SK-N-SH (cell line): ENCODE measurements at regions not wholly inside any gene's neighbourhood (a gene's known extent, or its start where the extent isn't known, plus 50 kb on each side); places are given as distances from the start of the nearest gene placed in this dataset.
"Not testable (repeated sequence)": the region's sequence is repeated elsewhere in the genome, so short reads cannot be mapped to it uniquely, and the experiment has no call there.

ENCODE experiments used
- ELF1 ChIP-seq: IDR thresholded peaks from 2 replicates; pipeline ENCODE4 v1.4.0; 2012
- EP300 ChIP-seq, 2 experiments: IDR thresholded peaks; 2 replicates each; pipeline versions ENCODE4 v1.4.0 to v1.6.1; 2012; ENCODE audit warnings: borderline replicate concordance in 1 of 2, low read depth in 1 of 2, low read length in 1 of 2
- EZH2phosphoT487 ChIP-seq: fragments of 200-600 bp; sonication (generic); IDR thresholded peaks from 2 replicates; pipeline ENCODE4 v1.6.1; 2017; ENCODE audit warnings: low read depth, mixed run types, mild to moderate bottlenecking, antibody characterized with exemption, moderate library complexity, borderline replicate concordance
- POLR2AphosphoS5 ChIP-seq: IDR thresholded peaks from 2 replicates; pipeline ENCODE4 v1.6.1; 2012; ENCODE audit warnings: low read depth, low read length
- RXRA ChIP-seq: IDR thresholded peaks from 2 replicates; pipeline ENCODE4 v1.4.0; 2012; ENCODE audit warnings: low read depth, mild to moderate bottlenecking, borderline replicate concordance
- SMC3 ChIP-seq: IDR thresholded peaks from 2 replicates; pipeline ENCODE4 v1.6.1; 2012; ENCODE audit warnings: low read depth, low read length, improper control_type of control experiment
- TAF1 ChIP-seq: IDR thresholded peaks from 2 replicates; pipeline ENCODE4 v1.6.1; 2012; ENCODE audit warnings: low read depth, mild to moderate bottlenecking, low read length, moderate library complexity, borderline replicate concordance
- YY1 ChIP-seq: IDR thresholded peaks from 2 replicates; pipeline ENCODE4 v1.4.0; 2012; ENCODE audit warnings: low read depth, mild to moderate bottlenecking
- TF ChIP-seq, protein P1 (sequence below): fragments of 200-600 bp; sonication (generic); IDR thresholded peaks from 2 replicates; pipeline ENCODE4 v1.6.1; 2017; ENCODE audit warnings: antibody characterized with exemption, mild to moderate bottlenecking, moderate library complexity
- TF ChIP-seq, protein P2 (sequence below): fragments of 150-350 bp; IDR thresholded peaks from 2 replicates; pipeline ENCODE4 v1.6.1; 2017; ENCODE audit warnings: antibody characterized with exemption, low read length, low read depth, borderline replicate concordance
- TF ChIP-seq, protein P3 (sequence below): IDR thresholded peaks from 2 replicates; pipeline ENCODE4; 2012
- TF ChIP-seq, protein P4 (sequence below): IDR thresholded peaks from 2 replicates; pipeline ENCODE4 v1.4.0; 2012; ENCODE audit warnings: low read depth
- TF ChIP-seq, protein P5 (sequence below): IDR thresholded peaks from 2 replicates; pipeline ENCODE4 v1.6.1; 2012; ENCODE audit warnings: mild to moderate bottlenecking, low read depth, low read length, moderate library complexity
- TF ChIP-seq, protein P6 (sequence below): IDR thresholded peaks from 2 replicates; pipeline ENCODE4 v1.4.0; 2012; ENCODE audit warnings: low read depth, borderline replicate concordance

DNA sequence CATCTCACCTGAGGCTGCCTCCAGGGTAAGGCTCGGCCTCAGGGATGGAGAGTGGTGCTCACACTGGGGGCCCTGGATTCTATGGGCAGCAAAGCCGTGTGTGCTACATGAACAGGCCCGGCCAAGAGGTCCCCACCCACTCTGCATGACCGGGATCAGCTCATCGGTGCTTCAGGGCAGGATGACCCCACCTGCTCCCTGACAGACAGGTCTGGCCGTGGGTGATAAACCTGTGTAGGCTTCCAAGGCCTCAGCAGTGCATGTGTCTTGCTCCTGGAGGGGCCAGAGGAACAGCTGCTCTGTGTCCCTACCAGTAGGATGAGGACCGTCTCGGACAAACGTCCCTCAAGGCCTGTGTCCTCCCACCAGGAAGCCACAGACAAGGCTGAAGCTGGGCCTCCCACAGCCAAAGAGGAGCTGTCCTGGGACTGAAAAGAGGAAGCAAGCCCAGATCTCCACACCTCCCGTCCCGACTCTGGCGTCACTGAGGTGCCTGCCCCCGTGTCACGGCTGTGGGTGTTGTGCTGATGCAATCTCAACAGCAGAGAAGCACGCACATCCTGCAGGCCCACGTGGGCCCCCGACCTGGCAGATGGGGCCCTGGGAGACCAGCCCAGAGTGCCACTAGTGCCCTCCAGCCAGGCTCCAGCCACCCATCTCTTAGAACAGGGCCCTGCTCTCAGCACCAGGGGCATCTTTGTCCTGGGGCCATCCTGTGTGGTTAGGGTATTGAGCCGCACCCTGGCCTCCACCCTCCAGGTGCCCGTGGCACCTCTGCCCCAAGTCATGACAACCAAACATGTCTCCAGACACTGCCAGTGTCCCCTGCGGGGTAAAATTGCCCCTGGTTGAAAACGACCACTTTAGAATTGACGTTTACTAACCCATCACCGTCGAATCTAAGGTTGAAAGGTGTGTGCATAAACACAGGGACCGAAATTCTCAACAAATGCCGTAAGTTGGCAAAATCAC lies 5455.9 kb upstream of the TPTE start:
- not testable (repeated sequence) for TF ChIP-seq TAF1; POLR2AphosphoS5; SMC3; YY1; RXRA; EZH2phosphoT487; ELF1; EP300 (IDR thresholded peaks at IDR 0.05; ENCODE audit: borderline replicate concordance in 1 of 2, low read depth in 1 of 2, low read length in 1 of 2)
- TF ChIP-seq, protein P1, sequence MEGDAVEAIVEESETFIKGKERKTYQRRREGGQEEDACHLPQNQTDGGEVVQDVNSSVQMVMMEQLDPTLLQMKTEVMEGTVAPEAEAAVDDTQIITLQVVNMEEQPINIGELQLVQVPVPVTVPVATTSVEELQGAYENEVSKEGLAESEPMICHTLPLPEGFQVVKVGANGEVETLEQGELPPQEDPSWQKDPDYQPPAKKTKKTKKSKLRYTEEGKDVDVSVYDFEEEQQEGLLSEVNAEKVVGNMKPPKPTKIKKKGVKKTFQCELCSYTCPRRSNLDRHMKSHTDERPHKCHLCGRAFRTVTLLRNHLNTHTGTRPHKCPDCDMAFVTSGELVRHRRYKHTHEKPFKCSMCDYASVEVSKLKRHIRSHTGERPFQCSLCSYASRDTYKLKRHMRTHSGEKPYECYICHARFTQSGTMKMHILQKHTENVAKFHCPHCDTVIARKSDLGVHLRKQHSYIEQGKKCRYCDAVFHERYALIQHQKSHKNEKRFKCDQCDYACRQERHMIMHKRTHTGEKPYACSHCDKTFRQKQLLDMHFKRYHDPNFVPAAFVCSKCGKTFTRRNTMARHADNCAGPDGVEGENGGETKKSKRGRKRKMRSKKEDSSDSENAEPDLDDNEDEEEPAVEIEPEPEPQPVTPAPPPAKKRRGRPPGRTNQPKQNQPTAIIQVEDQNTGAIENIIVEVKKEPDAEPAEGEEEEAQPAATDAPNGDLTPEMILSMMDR, result not testable (repeated sequence)
- TF ChIP-seq, protein P2, sequence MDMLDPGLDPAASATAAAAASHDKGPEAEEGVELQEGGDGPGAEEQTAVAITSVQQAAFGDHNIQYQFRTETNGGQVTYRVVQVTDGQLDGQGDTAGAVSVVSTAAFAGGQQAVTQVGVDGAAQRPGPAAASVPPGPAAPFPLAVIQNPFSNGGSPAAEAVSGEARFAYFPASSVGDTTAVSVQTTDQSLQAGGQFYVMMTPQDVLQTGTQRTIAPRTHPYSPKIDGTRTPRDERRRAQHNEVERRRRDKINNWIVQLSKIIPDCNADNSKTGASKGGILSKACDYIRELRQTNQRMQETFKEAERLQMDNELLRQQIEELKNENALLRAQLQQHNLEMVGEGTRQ, result not testable (repeated sequence)
- TF ChIP-seq, protein P3, sequence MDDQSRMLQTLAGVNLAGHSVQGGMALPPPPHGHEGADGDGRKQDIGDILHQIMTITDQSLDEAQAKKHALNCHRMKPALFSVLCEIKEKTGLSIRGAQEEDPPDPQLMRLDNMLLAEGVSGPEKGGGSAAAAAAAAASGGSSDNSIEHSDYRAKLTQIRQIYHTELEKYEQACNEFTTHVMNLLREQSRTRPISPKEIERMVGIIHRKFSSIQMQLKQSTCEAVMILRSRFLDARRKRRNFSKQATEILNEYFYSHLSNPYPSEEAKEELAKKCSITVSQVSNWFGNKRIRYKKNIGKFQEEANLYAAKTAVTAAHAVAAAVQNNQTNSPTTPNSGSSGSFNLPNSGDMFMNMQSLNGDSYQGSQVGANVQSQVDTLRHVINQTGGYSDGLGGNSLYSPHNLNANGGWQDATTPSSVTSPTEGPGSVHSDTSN, result not testable (repeated sequence)
- TF ChIP-seq, protein P4, sequence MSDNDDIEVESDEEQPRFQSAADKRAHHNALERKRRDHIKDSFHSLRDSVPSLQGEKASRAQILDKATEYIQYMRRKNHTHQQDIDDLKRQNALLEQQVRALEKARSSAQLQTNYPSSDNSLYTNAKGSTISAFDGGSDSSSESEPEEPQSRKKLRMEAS, result not testable (repeated sequence)
- TF ChIP-seq, protein P5, sequence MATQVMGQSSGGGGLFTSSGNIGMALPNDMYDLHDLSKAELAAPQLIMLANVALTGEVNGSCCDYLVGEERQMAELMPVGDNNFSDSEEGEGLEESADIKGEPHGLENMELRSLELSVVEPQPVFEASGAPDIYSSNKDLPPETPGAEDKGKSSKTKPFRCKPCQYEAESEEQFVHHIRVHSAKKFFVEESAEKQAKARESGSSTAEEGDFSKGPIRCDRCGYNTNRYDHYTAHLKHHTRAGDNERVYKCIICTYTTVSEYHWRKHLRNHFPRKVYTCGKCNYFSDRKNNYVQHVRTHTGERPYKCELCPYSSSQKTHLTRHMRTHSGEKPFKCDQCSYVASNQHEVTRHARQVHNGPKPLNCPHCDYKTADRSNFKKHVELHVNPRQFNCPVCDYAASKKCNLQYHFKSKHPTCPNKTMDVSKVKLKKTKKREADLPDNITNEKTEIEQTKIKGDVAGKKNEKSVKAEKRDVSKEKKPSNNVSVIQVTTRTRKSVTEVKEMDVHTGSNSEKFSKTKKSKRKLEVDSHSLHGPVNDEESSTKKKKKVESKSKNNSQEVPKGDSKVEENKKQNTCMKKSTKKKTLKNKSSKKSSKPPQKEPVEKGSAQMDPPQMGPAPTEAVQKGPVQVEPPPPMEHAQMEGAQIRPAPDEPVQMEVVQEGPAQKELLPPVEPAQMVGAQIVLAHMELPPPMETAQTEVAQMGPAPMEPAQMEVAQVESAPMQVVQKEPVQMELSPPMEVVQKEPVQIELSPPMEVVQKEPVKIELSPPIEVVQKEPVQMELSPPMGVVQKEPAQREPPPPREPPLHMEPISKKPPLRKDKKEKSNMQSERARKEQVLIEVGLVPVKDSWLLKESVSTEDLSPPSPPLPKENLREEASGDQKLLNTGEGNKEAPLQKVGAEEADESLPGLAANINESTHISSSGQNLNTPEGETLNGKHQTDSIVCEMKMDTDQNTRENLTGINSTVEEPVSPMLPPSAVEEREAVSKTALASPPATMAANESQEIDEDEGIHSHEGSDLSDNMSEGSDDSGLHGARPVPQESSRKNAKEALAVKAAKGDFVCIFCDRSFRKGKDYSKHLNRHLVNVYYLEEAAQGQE, result not testable (repeated sequence)
- TF ChIP-seq, protein P6, sequence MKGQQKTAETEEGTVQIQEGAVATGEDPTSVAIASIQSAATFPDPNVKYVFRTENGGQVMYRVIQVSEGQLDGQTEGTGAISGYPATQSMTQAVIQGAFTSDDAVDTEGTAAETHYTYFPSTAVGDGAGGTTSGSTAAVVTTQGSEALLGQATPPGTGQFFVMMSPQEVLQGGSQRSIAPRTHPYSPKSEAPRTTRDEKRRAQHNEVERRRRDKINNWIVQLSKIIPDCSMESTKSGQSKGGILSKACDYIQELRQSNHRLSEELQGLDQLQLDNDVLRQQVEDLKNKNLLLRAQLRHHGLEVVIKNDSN, result not testable (repeated sequence)
